Mucosa of rectum (tissue), 2 donors: ENCODE measurements at regions not wholly inside any gene's neighbourhood (a gene's known extent, or its start where the extent isn't known, plus 50 kb on each side); places are given as distances from the start of the nearest gene placed in this dataset.
"Not testable (repeated sequence)": the region's sequence is repeated elsewhere in the genome, so short reads cannot be mapped to it uniquely, and the experiment has no call there.

Source experiments
- H3K27ac ChIP-seq, 2 donors: one replicate each; pipeline ENCODE4 v1.7.0; 2013; ENCODE audit warnings: inconsistent platforms in 2 of 2, low read depth in 2 of 2, low read length in 2 of 2
- H3K27me3 ChIP-seq, 2 donors: one replicate each; pipeline ENCODE4 v1.7.0; 2013; ENCODE audit warnings: low read length in 2 of 2; ENCODE audit not compliant: control insufficient read depth in 2 of 2, insufficient read depth in 2 of 2
- H3K36me3 ChIP-seq, 2 donors: one replicate each; pipeline ENCODE4 v1.7.0; 2013; ENCODE audit warnings: low read length in 2 of 2; ENCODE audit not compliant: control insufficient read depth in 2 of 2, insufficient read depth in 2 of 2
- H3K4me1 ChIP-seq, 2 donors: one replicate each; pipeline ENCODE4 v1.7.0; 2013; ENCODE audit warnings: low read length in 2 of 2, mild to moderate bottlenecking in 1 of 2; ENCODE audit not compliant: control insufficient read depth in 2 of 2, insufficient read depth in 2 of 2
- H3K4me3 ChIP-seq, 2 donors: one replicate each; pipeline ENCODE4 v1.7.0; 2013; ENCODE audit warnings: low read length in 2 of 2
- H3K9ac ChIP-seq, 2 donors: one replicate each; pipeline ENCODE4 v1.7.0; 2013; ENCODE audit warnings: low read length in 2 of 2, low read depth in 1 of 2, mild to moderate bottlenecking in 1 of 2
- H3K9me3 ChIP-seq, 2 donors: one replicate each; pipeline ENCODE4 v1.7.0; 2013; ENCODE audit warnings: low read length in 2 of 2; ENCODE audit not compliant: control insufficient read depth in 2 of 2
- donor health status: healthy.
- donor health status: Normal muscosa, but diverticular disease.

DNA sequence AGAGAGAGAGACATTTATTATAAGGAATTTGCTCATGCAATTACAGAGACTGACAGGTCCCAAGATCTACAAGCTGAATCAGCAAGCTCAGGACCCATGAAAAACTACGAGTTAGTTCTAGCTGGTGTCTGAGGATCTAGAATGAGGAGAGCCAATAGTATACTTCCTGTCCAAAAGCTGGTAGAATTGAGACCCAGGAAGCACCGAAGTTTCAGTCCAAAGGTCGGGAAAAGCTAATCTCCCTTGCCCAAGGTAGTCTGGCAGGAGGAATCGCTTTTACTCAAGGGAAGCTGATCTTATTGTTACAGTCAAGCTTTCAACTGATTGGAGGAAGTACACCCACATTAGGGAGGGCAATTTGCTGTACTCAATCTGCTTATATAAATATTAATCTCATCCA lies 389.6 kb downstream of the ADCYAP1 start:
- H3K27me3 ChIP-seq, result no peaks in the 10 kb centered on the region
- H3K4me1 ChIP-seq, result no peaks in the 10 kb centered on the region
- H3K36me3 ChIP-seq, result no peaks in the 10 kb centered on the region
- H3K9ac ChIP-seq, result no peak overlapping the region
- H3K4me3 ChIP-seq, result no peak overlapping the region
- no peak overlapping the region for H3K27ac ChIP-seq
- peaks cover 0 to 4% of the 10 kb centered on the region in 2 donors for H3K9me3 ChIP-seq

DNA sequence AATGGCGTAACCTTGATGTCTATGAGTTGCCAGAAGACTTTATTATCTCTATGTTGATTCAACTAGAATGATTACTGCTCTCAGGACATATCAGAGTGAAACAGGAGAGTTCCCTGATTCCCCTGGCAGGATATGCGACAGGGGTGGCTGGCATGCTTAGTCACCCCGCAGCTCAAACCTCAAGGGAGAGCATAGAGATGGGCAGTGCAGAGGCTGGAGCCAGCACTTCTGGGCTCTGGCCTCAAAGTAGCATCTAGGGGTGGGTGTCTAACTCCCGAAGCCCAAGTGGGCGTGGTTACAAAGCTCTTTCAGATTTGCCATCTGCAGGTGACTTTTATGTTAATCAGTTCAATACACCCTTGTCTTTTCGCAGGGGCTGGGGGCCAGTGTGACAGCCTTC lies 391.6 kb downstream of the ADCYAP1 start:
- H3K4me3 ChIP-seq, result no peak overlapping the region
- no peak overlapping the region for H3K9ac ChIP-seq
- H3K36me3 ChIP-seq, result no peaks in the 10 kb centered on the region
- H3K9me3 ChIP-seq, result peaks cover 0 to 4% of the 10 kb centered on the region in 2 donors
- no peak overlapping the region for H3K27ac ChIP-seq
- H3K4me1 ChIP-seq, result no peaks in the 10 kb centered on the region
- H3K27me3 ChIP-seq, result no peaks in the 10 kb centered on the region

DNA sequence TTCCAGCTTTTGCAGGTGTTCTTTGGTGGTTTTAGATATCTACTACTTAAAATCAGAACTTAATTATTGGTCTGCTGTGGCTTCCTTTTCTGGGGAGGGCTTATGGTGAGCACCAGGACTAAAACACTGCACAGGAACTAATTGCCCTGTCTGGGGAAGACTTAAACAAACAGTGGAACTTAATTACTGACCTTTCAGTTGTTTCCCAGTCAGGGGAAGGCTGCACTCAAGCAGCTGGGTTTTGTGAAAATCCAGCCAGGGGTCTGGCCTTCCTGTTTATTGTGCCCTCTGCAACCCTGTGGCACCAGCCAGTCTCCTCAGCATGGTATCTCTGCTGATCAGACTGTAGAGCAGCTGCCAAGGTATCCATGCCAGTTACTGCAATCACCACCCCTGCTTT lies 398.2 kb downstream of the ADCYAP1 start:
- Histone ChIP-seq H3K9me3 (peaks cover 0 to 5% of the 10 kb centered on the region in 2 donors), H3K9ac (no peak overlapping the region), H3K27ac (no peak overlapping the region), H3K36me3 (no peaks in the 10 kb centered on the region), H3K4me3 (no peak overlapping the region), H3K4me1 (no peaks in the 10 kb centered on the region), H3K27me3 (no peaks in the 10 kb centered on the region)

DNA sequence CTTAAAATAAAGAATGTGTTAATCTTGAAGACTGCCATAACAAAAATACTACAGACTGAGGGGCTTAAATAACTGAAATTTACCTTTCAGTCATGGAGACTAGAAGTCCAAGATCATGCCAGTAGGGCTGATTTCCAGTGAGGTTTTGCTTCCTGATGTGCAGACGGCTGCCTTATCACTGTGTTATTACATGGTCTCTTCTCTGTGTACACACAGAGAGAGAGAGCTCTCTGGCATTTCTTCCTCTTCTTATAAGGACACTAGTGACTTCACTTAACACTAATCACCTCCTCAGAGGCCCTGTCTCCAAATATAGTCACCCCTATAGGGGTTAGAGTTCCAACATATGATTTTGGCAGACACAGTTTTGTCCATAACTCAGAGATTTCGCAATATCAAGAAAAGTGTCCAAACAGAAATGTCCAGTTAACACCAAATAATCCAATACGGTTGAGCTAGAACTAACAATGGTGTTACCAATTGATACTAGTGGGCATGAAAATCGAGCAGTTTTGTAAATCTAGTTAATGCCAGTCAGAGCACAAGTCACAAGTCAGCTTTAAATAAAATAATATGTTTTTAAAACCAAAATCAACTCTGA lies 399.8 kb downstream of the ADCYAP1 start:
- no peaks in the 10 kb centered on the region for H3K4me1 ChIP-seq
- no peak overlapping the region for H3K4me3 ChIP-seq
- H3K36me3 ChIP-seq, result no peaks in the 10 kb centered on the region
- peaks cover 0 to 6% of the 10 kb centered on the region in 2 donors for H3K9me3 ChIP-seq
- H3K9ac ChIP-seq, result no peak overlapping the region
- H3K27me3 ChIP-seq, result no peaks in the 10 kb centered on the region
- H3K27ac ChIP-seq, result no peak overlapping the region

DNA sequence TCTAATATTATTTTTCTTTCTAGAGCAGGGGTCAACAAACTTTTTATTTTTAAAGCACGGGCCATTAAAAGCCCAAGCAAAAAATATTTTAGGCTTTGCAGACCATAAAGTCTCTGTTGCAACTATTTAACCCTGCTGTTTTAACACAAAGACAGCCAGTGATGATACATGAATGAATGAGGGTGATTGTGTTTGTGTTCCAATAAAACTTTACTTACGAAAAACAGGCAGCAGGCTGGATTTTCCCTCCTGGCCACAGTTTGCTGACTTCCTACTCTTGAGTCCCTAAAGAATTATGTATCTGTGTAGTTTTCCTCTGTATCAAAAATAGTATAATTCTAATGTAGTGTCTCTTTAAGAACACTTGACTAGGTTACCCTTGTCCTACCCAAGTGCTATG lies 402.0 kb downstream of the ADCYAP1 start:
- Histone ChIP-seq H3K4me3 (no peak overlapping the region), H3K27ac (no peak overlapping the region)

DNA sequence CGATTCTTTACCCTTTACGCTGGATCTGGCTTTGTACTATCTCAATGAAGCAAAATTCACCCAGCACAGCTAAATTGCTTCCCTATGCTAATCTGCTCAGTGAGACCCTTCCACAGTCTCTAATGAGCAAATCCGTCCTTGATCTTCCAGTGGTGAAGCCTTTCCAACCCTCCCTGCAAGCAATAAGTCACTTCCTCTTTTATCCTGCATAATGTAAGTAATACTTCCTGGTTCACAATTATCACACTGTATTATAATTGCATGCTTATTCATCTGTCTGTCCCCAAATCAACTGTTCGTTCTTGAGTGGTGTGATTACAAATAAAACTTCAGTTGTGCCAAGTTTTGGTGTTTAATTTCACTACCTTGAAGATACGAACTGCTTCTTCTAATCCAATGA lies 404.0 kb downstream of the ADCYAP1 start:
- peaks cover 2 to 4% of the 10 kb centered on the region in 2 donors for H3K9me3 ChIP-seq
- no peaks in the 10 kb centered on the region for H3K27me3 ChIP-seq
- H3K4me1 ChIP-seq, result no peaks in the 10 kb centered on the region
- H3K27ac ChIP-seq, result no peak overlapping the region
- no peaks in the 10 kb centered on the region for H3K36me3 ChIP-seq
- H3K9ac ChIP-seq, result no peak overlapping the region
- no peak overlapping the region for H3K4me3 ChIP-seq

More for the DNA sequence above, 402.0 kb downstream of the ADCYAP1 start:
- Histone ChIP-seq H3K9me3 (peaks cover 2 to 6% of the 10 kb centered on the region in 2 donors), H3K4me1 (no peaks in the 10 kb centered on the region), H3K27me3 (no peaks in the 10 kb centered on the region), H3K36me3 (no peaks in the 10 kb centered on the region), H3K9ac (no peak overlapping the region)

DNA sequence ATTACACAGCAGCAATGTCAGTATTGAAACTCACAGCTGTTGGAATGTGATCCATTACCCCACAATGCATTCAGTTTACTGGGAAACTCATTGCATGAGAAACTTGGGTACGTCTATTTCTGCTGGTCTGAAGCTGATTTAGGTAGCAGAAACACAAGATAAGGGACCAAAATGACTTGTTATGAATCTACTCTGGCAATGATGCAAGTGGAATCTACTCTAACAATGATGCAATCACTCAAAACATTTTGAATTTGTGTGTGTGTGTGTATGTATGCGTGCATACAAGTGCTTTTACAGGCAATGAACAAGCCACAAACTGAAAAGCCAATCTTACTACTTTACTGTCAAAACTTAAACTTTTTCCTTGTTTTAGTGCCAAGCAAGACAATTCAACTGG lies 406.7 kb downstream of the ADCYAP1 start:
- Histone ChIP-seq H3K4me1 (no peaks in the 10 kb centered on the region), H3K27ac (no peak overlapping the region), H3K4me3 (no peak overlapping the region), H3K36me3 (no peaks in the 10 kb centered on the region), H3K9ac (no peak overlapping the region), H3K9me3 (peaks cover 4 to 5% of the 10 kb centered on the region in 2 donors), H3K27me3 (no peaks in the 10 kb centered on the region)

DNA sequence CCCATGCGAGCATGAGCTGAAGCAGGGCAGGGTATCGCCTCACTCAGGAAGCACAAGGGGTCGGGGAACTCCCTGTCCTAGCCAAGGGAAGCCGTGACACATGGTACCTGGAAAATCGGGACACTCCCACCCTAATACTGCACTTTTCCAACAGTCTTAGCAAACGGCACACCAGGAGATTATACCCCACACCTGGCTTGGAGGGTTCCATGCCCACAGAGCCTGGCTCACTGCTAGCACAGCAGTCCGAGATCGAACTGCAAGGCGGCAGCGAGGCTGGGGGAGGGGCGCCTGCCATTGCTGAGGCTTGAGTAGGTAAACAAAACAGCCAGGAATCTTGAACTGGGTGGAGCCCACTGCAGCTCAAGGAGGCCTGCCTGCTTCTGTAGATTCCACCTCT lies 430.7 kb downstream of the ADCYAP1 start:
- H3K27ac ChIP-seq, H3K4me3 ChIP-seq, H3K4me1 ChIP-seq, H3K36me3 ChIP-seq, H3K27me3 ChIP-seq, H3K9ac ChIP-seq, H3K9me3 ChIP-seq: not testable (repeated sequence)

DNA sequence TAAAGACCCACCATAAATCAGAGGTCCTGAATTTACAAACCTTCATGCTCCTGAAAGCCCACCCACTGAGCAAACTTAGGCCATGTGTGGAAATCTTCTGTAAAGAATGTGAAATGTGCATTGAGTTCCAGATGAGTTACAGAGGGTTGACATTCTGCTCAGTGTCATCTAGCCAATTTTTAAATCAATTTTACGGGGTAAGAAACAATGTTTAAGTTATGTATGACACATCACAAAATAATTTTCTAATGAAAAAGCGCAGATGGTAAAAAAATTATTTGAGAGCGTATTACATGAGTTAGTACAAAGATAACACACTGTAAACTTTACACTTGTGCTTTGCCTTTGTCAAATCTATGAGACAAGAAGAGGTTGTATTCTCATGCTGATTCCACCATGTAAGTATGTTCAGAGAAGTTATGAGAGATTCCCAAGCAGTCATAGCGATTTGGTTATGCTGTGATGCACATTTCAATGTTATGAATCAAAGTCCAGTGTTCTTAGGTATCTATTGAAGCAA lies 446.3 kb downstream of the ADCYAP1 start:
- no peaks in the 10 kb centered on the region for H3K4me1 ChIP-seq
- no peaks in the 10 kb centered on the region for H3K36me3 ChIP-seq
- H3K9ac ChIP-seq, result no peak overlapping the region
- H3K4me3 ChIP-seq, result no peak overlapping the region
- H3K27me3 ChIP-seq, result no peaks in the 10 kb centered on the region
- H3K27ac ChIP-seq, result no peak overlapping the region
- peaks cover 0 to 2% of the 10 kb centered on the region in 2 donors for H3K9me3 ChIP-seq

DNA sequence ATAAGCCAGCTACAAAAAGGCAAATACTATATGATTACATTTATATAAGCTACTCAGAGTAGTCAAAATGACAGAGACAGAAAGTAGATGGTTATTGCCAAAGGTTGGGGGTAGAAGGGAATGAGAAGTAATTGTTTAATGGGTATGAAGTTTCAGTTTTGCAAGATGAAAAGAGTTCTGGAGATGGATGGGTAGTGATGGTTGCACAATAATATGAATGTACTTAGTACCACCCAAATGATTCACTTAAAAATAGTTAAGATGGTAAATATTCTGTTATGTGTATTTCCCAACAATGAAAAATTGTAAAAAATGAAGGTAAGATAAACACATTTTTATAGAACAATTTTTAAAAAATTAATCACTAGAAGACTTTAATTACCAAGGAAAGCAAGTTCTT lies 448.4 kb downstream of the ADCYAP1 start:
- no peaks in the 10 kb centered on the region for H3K4me1 ChIP-seq
- no peaks in the 10 kb centered on the region for H3K27me3 ChIP-seq
- H3K9ac ChIP-seq, result no peak overlapping the region
- peaks cover 2 to 3% of the 10 kb centered on the region in 2 donors for H3K9me3 ChIP-seq
- H3K27ac ChIP-seq, result no peak overlapping the region
- H3K36me3 ChIP-seq, result no peaks in the 10 kb centered on the region
- no peak overlapping the region for H3K4me3 ChIP-seq
